ENCODE measurements at regions not wholly inside any gene's neighbourhood (a gene's known extent, or its start where the extent isn't known, plus 50 kb on each side); places are given as distances from the start of the nearest gene placed in this dataset.
"Not testable (repeated sequence)": the region's sequence is repeated elsewhere in the genome, so short reads cannot be mapped to it uniquely, and the experiment has no call there.

GRCh38 chr14:105850853-105851581 lies 324.6 kb downstream of the TMEM121 start:
- no peak for DNase-seq

GRCh38 chr14:105851716-105852377 lies 325.5 kb downstream of the TMEM121 start:
- no peak for DNase-seq

- no peak for DNase-seq
Measured at GRCh38 chr14:105852378-105853088, 326.1 kb downstream of the TMEM121 start.

GRCh38 chr14:105853089-105853906 lies 326.9 kb downstream of the TMEM121 start:
- DNase-seq = no peak

- DNase-seq = no peak
Measured at GRCh38 chr14:105853907-105854599, 327.7 kb downstream of the TMEM121 start.

GRCh38 chr14:105854600-105855245 lies 328.3 kb downstream of the TMEM121 start:
- no peak for DNase-seq

- no peak for DNase-seq
Measured at GRCh38 chr14:105855246-105855892, 329.0 kb downstream of the TMEM121 start.

GRCh38 chr14:105855893-105856675 lies 329.7 kb downstream of the TMEM121 start:
- DNase-seq = no peak

GRCh38 chr14:105856676-105857219 lies 330.4 kb downstream of the TMEM121 start:
- no peak for DNase-seq

GRCh38 chr14:105857220-105857825 lies 330.9 kb downstream of the TMEM121 start:
- no peak for DNase-seq

GRCh38 chr14:105857826-105858675 lies 331.7 kb downstream of the TMEM121 start:
- DNase-seq = no peak

- no peak for DNase-seq
Measured at GRCh38 chr14:105858676-105859025, 332.3 kb downstream of the TMEM121 start.

- not testable (repeated sequence) for DNase-seq
Measured at GRCh38 chr14:105859073-105859716, 332.8 kb downstream of the TMEM121 start.

GRCh38 chr14:105859717-105860614 lies 333.6 kb downstream of the TMEM121 start:
- DNase-seq = no peak

GRCh38 chr14:105860615-105861580 lies 334.5 kb downstream of the TMEM121 start:
- no peak for DNase-seq

GRCh38 chr14:105861985-105862465 lies 335.6 kb downstream of the TMEM121 start:
- DNase-seq = no peak

All from NCI-H774 (cell line).